TTC549 (cell line): ENCODE measurements at regions not wholly inside any gene's neighbourhood (a gene's known extent, or its start where the extent isn't known, plus 50 kb on each side); places are given as distances from the start of the nearest gene placed in this dataset.
"Not testable (repeated sequence)": the region's sequence is repeated elsewhere in the genome, so short reads cannot be mapped to it uniquely, and the experiment has no call there.

Source experiments
- FAIRE-seq: peaks from 2 replicates; lab custom pipeline; 2012; peaks lifted over from hg19 to GRCh38; lab: Jason Lieb, UNC

- no peak for FAIRE-seq
These were observed 876.8 kb downstream of the RPS29 start for GRCh38 chr14:48709277-48709785.

GRCh38 chr14:48704639-48705038 lies 881.5 kb downstream of the RPS29 start:
- no peak for FAIRE-seq

DNA sequence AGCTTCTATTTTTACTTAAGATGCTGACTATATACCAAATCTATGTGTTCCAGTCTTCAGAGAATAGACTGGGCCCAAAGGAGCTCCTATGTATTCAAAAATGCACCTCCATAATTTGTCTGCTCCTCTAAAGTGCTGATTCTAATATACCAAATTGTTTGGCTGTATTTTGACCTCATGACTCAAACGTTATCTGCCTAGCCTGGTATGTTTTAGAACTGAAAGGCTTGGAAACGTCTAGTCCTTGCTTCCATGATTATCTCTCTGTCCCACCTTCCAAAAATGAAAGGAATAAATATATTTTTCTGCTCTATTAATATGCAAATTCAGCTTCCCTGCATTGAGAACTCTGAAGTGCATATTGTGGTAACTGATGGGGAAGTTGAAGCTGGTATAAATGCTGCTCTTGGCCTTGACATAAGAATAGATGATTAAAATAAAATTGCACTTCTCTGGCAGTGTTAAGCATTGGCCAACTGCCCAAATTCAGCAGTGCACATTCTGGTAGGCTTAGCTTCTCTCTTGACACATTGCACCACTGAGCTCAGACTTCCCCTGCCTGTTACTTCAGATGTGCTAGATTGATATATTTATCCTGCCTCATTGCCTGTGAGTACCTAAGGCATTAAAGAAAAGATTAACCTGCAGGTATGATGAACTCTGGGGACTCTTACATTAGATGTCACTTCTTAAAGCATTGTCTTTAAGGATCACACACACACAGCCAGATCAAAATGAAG lies 882.3 kb downstream of the RPS29 start:
- FAIRE-seq: no peak

- not testable (repeated sequence) for FAIRE-seq
These were observed 888.8 kb downstream of the RPS29 start for GRCh38 chr14:48697362-48697761.

DNA sequence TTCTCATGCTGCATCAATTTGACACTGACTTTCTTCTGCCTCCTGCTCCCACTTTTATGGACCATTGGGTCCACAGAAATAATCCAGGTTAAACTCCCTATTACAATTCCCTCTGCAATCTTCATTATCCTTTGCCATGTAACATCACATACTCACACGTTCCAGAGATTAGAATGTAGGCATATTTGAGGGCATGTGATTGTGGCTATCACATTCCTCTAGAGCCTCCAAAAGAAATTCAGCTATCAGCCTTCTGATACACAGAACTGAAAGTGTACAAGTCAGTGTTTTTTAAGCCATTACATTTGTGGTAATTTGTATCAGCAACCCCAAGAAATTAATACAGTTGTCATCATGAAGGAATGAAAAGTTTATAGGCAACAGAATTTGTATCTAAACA lies 892.4 kb downstream of the RPS29 start:
- FAIRE-seq: no peak

GRCh38 chr14:48690349-48690748 lies 895.8 kb downstream of the RPS29 start:
- no peak for FAIRE-seq

DNA sequence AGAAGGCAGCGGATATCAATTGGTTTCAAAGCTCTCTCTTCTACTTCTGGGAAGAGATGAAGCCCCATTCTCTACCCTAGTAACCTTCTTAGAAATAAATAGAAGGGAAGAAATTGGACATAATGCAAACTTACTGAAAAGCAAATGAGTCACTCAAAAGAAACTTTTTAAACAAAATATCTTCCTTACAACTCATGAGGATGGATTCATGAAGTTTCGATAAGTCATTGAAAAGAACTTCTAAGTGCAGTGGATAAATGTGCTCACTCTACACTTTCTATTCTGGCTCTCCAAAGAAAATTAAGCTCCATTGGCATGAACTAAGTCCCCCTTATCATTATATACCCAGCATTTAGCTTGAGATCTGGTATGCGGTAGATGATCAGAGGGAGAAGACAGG lies 899.5 kb downstream of the RPS29 start:
- FAIRE-seq: no peak

DNA sequence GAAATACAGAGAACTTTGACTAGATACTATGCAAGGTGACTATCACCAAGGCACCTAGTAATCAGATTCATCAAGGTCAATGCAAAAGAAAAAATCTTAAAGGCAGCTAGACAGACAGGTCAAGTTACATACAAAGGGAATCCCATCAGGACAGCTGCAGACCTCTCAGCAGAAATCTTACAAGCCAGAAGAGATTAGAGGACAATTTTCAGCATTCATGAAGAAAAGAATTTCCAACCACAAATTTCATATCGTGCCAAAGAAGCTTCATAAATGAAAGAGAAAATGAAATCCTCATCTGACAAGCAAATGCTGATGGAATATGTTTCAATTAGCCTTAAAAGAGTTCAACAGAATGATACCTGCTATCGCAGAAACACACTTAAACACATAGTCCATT lies 913.7 kb downstream of the RPS29 start:
- no peak for FAIRE-seq

DNA sequence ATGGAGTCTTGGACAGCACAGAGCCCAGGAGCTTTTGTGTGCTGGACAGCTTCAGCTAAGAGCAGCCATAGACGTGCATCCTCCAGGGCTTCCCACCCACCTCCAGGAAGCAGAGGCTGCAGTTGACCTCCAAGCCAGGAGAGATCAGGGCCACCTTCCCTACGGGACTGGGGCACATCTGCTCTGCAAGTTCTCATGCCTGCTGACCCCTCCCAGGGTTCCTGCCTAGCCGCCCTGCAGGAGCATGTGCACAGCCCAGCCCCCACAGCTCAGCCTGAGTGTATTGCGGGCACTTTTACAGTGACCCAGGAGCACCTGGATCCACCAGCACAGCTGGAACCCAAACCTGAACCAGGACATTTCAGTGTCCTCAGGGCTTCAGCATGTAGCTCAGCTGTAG lies 915.2 kb downstream of the RPS29 start:
- no peak for FAIRE-seq

- FAIRE-seq: no peak
These were observed 920.9 kb downstream of the RPS29 start for GRCh38 chr14:48665077-48665784.

- FAIRE-seq: no peak
These were observed 942.9 kb downstream of the RPS29 start for GRCh38 chr14:48643241-48643640.

DNA sequence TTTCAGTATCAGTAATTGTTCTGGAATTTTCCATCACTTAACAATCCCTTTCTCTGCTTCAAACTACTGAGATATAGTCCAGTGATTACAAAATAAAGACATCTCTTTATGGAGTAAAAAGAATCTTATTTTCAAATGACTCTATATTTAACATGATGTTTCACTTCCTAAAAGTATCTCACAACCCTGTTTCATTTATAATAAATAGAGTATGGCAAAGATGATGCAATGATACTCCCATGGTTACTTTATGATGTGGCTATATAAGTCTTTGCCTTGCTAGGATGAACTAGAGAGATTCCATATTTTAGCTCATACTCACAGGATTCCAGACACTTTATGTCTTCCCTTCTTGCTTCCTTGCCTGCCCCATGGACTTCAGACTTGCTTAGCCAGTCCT lies 953.5 kb upstream of the MDGA2 start:
- FAIRE-seq: no peak

DNA sequence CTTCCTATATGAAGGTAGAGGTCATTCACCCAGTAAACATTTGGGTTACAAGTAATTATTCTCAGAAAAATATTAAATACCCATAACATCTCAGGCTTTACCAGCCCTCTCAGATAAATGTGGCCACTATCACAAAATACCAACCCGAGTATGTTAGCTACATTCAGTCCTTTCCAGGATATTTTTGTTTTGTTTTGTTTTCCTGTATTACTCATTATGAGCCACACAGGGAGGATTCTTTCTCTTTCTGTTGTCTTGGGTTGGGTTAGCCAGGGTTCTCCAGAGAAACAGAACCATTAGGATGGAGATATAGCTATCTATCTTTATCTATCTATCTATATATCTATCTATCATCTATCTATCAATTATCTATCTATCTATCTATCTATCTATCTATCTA lies 947.6 kb upstream of the MDGA2 start:
- no peak for FAIRE-seq

- FAIRE-seq: no peak
These were observed 942.7 kb upstream of the MDGA2 start for GRCh38 chr14:48618057-48618456.

GRCh38 chr14:48616931-48617330 lies 941.5 kb upstream of the MDGA2 start:
- no peak for FAIRE-seq

DNA sequence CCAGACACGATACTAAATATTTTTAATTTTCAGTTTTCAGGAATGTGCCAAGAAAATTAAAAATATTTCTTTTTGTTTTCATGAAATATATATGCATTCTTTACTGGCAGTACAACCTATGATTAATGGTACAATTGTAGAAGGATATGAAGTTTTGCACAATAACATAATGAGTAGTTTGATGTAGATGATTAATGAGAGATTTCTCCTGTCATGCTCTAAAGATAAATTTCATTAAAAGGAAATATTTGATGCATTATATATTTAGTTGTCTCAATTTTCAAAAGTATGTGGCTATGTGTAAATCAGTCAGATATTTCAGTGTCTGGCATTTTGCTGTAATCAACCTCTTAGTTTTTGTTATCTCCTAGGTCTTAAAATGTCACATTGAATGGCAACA lies 940.2 kb upstream of the MDGA2 start:
- no peak for FAIRE-seq

DNA sequence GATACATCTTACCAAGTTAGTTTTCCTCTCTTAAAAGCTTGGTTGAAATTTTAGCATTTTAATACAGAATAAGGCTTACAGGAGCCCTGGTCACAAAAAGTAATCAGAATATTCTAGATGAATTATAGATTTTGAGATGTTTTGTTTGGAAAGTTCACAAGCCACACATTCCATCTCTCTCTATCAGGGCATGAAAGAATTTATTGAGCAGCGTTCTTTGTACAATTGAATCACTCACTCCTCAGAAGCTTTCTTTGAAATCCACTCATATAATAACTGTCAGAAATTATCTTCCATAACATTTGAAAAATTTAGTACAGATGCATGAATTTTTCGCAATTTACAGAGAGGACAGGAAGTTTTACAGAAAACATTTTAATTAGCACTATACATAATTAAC lies 938.6 kb upstream of the MDGA2 start:
- FAIRE-seq: no peak

DNA sequence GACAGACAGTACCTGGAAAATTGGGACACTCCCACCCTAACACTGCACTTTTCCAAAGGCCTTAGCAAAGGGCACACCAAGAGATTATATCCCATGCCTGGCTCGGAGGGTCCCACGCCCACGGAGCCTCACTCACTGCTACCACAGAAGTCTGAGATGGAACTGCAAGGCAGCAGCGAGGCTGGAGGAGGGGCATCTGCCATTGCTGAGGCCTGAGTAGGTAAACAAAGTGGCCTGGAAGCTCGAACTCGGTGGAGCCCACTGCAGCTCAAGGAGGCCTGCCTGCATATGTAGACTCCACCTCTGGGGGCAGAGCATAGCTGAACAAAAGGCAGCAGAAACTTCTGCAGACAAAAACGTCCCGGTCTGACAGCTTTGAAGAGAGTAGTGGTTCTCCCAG lies 931.6 kb upstream of the MDGA2 start:
- not testable (repeated sequence) for FAIRE-seq

- no peak for FAIRE-seq
These were observed 923.1 kb upstream of the MDGA2 start for GRCh38 chr14:48598458-48598857.

- no peak for FAIRE-seq
These were observed 910.7 kb upstream of the MDGA2 start for GRCh38 chr14:48586099-48586498.

GRCh38 chr14:48584031-48584430 lies 908.6 kb upstream of the MDGA2 start:
- FAIRE-seq: no peak

- FAIRE-seq: no peak
These were observed 907.5 kb upstream of the MDGA2 start for GRCh38 chr14:48582938-48583337.

DNA sequence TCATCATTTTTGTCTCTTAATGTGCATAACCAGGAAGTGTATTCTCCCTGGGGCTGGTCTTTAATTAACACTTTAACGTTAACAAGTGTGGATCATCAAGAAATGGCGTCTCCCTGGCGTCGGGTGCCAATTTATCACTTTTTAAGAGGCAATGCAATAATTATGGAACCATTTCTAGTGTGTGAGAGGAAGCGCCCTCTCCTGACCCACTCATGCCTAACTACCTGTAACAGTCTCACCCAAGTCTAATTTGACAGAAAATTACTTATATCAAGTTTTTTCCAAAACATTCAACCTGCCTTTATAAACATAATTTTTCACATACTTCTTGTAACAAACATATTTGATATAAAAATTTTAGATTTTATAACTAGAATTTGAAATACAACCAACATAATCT lies 905.3 kb upstream of the MDGA2 start:
- FAIRE-seq: no peak

GRCh38 chr14:48575772-48576171 lies 900.4 kb upstream of the MDGA2 start:
- FAIRE-seq: no peak
